ENCODE measurements at regions not wholly inside any gene's neighbourhood (a gene's known extent, or its start where the extent isn't known, plus 50 kb on each side); places are given as distances from the start of the nearest gene placed in this dataset.

DNA sequence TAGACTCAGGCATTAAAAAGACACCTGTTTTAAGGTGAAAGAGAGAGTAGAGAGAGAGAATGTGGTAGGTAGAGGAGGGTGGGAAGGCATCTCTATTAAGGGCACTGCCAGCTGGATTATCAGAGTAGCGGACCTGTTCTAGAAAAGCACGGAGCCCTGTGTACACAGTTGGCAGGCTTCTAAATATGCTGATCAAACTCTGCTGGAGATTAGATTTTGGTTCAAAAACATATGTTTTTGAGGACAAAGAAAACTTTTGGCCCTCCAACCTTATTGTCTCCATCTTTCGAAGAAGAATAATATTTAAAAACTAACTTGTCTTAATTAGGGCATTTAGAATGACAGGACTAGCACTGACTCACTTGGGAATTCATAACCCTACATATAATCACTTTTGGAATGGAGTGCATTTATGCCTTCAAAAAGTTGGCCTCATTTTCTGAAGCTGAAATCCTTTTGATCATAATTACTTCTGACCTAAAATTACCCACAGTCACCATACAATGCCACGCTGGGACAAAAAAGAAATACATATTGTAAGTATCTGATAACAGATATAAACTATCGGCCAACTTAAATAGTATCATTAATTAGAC lies 254.6 kb downstream of the MEIS1 start:
- Histone ChIP-seq H3K23ac (ENCODE audit: low read depth, low read length) (no peak overlapping the region), H3K4ac (ENCODE audit: low read depth, low read length) (no peak overlapping the region), H2BK20ac (ENCODE audit: low read depth, low read length) (no peak overlapping the region), H3K56ac (ENCODE audit: extremely low read depth, insufficient read depth, low read length) (no peak overlapping the region), H3K27me3 (ENCODE audit: control insufficient read depth, insufficient read depth, low read length) (no peaks in the 10 kb centered on the region), H4K91ac (ENCODE audit: insufficient read depth, low read depth, low read length) (no peak overlapping the region), H2AFZ (replicated peaks; ENCODE audit: low read length, poor library complexity) (no peak overlapping the region), H2BK5ac (ENCODE audit: low read depth, low read length, poor library complexity, severe bottlenecking) (no peak overlapping the region), H3K79me1 (ENCODE audit: low read depth in 1 of 2, low read length in 2 of 2) (no peaks in the 10 kb centered on the region), H3K9ac (ENCODE audit: low read depth, low read length) (no peak overlapping the region), H2AK5ac (ENCODE audit: low read depth, low read length) (no peak overlapping the region), H3K27ac (ENCODE audit: insufficient read depth, low read length) (no peak overlapping the region), H2BK120ac (ENCODE audit: low read depth, low read length) (no peak overlapping the region), H3K14ac (replicated peaks; ENCODE audit: low read depth, low read length) (no peak overlapping the region), H2AK9ac (replicated peaks; ENCODE audit: low read depth, low read length, poor library complexity) (no peak overlapping the region), H3K9me1 (ENCODE audit: insufficient read depth, low read length) (no peaks in the 10 kb centered on the region), H3K4me3 (ENCODE audit: insufficient read depth, low read depth, low read length) (no peak overlapping the region), H2BK15ac (ENCODE audit: low read depth, low read length) (no peak overlapping the region), H3K9me3 (ENCODE audit: control insufficient read depth, insufficient read depth, low read length) (no peaks in the 10 kb centered on the region), H3K4me2 (ENCODE audit: low read depth, low read length) (no peak overlapping the region), H3K4me1 (ENCODE audit: control insufficient read depth, insufficient read depth, low read length) (peaks cover 4% of the 10 kb centered on the region; the same call in 1 of the 2 replicates), H4K20me1 (ENCODE audit: insufficient read depth, low read length) (no peaks in the 10 kb centered on the region), H3K18ac (ENCODE audit: low read depth, low read length) (no peak overlapping the region), H4K8ac (ENCODE audit: low read depth in 2 of 2, low read length in 2 of 2) (no peak overlapping the region), H3K36me3 (ENCODE audit: control insufficient read depth, insufficient read depth, low read length) (no peaks in the 10 kb centered on the region), H4K5ac (ENCODE audit: low read depth, low read length) (no peak overlapping the region)
- in situ Hi-C loops (cut with MboI; ENCODE audit: low sequenced_read_pairs) (no loop called here), dilution Hi-C loops (cut with HindIII; ENCODE audit: low sequenced_read_pairs, unreplicated experiment) (no loop called here), intact Hi-C loops (cut with micrococcal nuclease) (loop anchor here (5.0 kb wide), 1 partner anchor 87 kb away; no protein-coding TSS in a partner anchor)
- no TSS peak for BruUV-seq (replicated peaks)
- 100% methylated on average over 1 of the region's 5 CpGs; no CpG with 5 or more reads in 1 of the 2 experiments for WGBS, 2 experiments (ENCODE audit: extremely low coverage in 2 of 2, insufficient read length in 1 of 2)
- CTCF ChIA-PET: no interaction called here
- DNase-seq: no peak
- TF ChIP-seq CTCF (conservative IDR thresholded peaks at IDR 0.05; ENCODE audit: low read depth, low read length) (no peak), MAZ (IDR thresholded peaks at IDR 0.05; ENCODE audit: borderline replicate concordance, low read depth, low read length) (no peak), NFE2L2 (IDR thresholded peaks at IDR 0.05; ENCODE audit: low read depth, low read length) (no peak), USF2 (IDR thresholded peaks at IDR 0.05; ENCODE audit: low read depth, low read length) (no peak), MAFK (IDR thresholded peaks at IDR 0.05; ENCODE audit: low read depth, low read length) (no peak), CEBPB (IDR thresholded peaks at IDR 0.05; ENCODE audit: low read depth, low read length) (no peak), RCOR1 (IDR thresholded peaks at IDR 0.05; ENCODE audit: insufficient replicate concordance, low read length) (no peak), POLR2A (IDR thresholded peaks at IDR 0.05; ENCODE audit: low read depth, low read length) (no peak), RAD21 (IDR thresholded peaks at IDR 0.05; ENCODE audit: low read length) (no peak)
- POLR2A ChIA-PET (ENCODE audit: unreplicated experiment): no interaction called here
- ATAC-seq (ENCODE audit: low read depth): no peak

All from IMR-90 (cell line).